ENCODE measurements at regions not wholly inside any gene's neighbourhood (a gene's known extent, or its start where the extent isn't known, plus 50 kb on each side); places are given as distances from the start of the nearest gene placed in this dataset.

- no peak for TF ChIP-seq EED (IDR thresholded peaks at IDR 0.05; ENCODE audit: low read depth)
- TF ChIP-seq ATF2 (IDR thresholded peaks at IDR 0.05; ENCODE audit: low read length) = no peak
- TF ChIP-seq POLR2A (IDR thresholded peaks at IDR 0.05; ENCODE audit: low read depth, low read length) = no peak
- no peak for TF ChIP-seq TAF1 (IDR thresholded peaks at IDR 0.05; ENCODE audit: borderline replicate concordance, low read depth, low read length)
These were observed 705.5 kb upstream of the CDH8 start for GRCh38 chr16:62741692-62742091.
